ENCODE measurements at regions not wholly inside any gene's neighbourhood (a gene's known extent, or its start where the extent isn't known, plus 50 kb on each side); places are given as distances from the start of the nearest gene placed in this dataset.

DNA sequence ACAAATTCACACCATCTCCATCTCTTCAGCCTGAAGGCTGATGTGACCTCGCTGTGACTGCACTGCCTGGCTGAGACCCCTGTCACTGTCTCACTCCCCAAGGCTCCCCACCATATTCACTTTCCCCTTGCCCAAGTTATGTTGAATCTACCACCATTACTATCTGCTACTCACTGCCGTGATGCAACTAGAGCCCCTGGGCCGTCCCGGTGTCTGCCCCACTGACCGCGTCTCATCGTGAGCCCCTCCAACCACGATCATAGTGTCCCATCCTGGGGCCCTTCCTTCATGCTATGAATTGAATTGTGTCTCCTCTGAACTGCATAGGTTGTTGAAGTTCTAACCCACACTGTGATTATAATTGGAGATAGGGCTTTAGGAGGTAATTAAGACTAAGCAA, 71.9 kb upstream of the CHST15 start:
- TF ChIP-seq, protein P1, sequence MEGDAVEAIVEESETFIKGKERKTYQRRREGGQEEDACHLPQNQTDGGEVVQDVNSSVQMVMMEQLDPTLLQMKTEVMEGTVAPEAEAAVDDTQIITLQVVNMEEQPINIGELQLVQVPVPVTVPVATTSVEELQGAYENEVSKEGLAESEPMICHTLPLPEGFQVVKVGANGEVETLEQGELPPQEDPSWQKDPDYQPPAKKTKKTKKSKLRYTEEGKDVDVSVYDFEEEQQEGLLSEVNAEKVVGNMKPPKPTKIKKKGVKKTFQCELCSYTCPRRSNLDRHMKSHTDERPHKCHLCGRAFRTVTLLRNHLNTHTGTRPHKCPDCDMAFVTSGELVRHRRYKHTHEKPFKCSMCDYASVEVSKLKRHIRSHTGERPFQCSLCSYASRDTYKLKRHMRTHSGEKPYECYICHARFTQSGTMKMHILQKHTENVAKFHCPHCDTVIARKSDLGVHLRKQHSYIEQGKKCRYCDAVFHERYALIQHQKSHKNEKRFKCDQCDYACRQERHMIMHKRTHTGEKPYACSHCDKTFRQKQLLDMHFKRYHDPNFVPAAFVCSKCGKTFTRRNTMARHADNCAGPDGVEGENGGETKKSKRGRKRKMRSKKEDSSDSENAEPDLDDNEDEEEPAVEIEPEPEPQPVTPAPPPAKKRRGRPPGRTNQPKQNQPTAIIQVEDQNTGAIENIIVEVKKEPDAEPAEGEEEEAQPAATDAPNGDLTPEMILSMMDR (IDR thresholded peaks at IDR 0.05 in 4 of 5, conservative IDR thresholded peaks at IDR 0.05 in 1 of 5) = no peak
- TF ChIP-seq POLR2A (IDR thresholded peaks at IDR 0.05) = no peak

Data from gastrocnemius medialis (tissue), 4 donors.